SK-N-SH (cell line): ENCODE measurements at regions not wholly inside any gene's neighbourhood (a gene's known extent, or its start where the extent isn't known, plus 50 kb on each side); places are given as distances from the start of the nearest gene placed in this dataset.

Experiments
- small RNA-seq, 7 experiments: library from RNA; depleted of rRNA; stranded (forward); fragments of <200 nt; gene quantifications; one replicate each; pipeline ENCODE3, GENCODE V24; 2012

Small RNA genes in the stretch of these regions (small RNA-seq; reads per million reads assigned to genes)
- gene TRBV22OR9-2 (0 reads per million in 7 experiments), gene TRBV26OR9-2 (0 reads per million in 7 experiments)
